NCI-H1436 treated with DMSO at 0.1 percent for 48 hours (cell line): ENCODE measurements at regions not wholly inside any gene's neighbourhood (a gene's known extent, or its start where the extent isn't known, plus 50 kb on each side); places are given as distances from the start of the nearest gene placed in this dataset.
"Not testable (repeated sequence)": the region's sequence is repeated elsewhere in the genome, so short reads cannot be mapped to it uniquely, and the experiment has no call there.

ENCODE experiments used
- DNase-seq: peaks from one replicate; lab custom pipeline; 2025; lab: John Stamatoyannopoulos, UW

GRCh38 chr15:66884661-66885237, 180.7 kb upstream of the SMAD3 start:
- DNase-seq: no peak

DNA sequence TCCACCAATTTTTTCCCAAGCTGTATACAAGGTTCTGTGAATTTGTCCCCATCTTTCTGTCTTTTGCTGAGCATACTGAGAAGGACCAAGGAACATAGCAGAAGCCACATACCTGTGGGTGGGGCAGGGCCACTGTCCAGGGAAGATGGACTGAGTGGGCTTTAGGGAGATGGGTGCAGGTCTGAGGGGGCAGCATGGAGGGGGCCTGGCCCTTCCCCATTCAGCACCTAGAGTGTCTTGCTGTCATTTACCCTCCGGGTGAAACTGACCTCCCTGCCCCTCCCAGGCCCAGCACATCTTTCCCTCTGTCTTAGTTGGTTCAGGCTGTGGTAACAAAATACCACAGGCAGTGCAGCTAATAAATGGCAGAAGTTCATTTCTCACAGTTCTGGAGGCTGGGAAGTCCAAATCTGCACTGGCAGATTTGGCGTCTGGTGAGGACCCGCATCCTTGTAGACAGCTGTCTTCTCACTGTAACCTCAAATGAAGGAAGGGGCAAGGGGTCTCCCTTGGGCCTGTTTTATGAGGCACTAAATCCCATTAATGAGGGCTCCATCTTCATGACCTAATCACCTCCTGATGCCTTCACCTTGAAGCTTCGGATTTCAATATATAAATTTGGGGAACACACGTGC, 180.0 kb upstream of the SMAD3 start:
- no peak for DNase-seq

DNA sequence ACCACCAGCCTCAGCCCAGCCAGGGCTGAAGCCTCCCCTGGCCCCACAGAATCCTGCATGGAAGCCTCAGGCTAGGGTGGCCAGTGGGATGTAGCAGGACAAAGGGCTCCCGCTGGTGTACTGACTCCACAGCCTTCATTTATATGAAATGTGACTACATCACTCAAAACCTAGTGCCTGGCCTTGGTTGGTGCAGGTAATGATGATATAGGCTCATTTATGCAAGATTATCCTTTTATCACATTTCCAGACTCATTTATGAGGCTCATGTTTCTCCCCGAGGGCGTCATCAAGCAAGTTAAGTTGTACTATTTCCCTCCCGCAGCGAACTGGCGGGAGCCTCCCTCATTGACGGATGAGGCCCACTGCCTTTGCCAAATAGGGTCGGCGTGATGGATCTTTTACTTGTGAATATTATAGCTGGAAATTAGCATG, 179.1 kb upstream of the SMAD3 start:
- DNase-seq: no peak

GRCh38 chr15:66886686-66887273, 178.6 kb upstream of the SMAD3 start:
- no peak for DNase-seq

DNA sequence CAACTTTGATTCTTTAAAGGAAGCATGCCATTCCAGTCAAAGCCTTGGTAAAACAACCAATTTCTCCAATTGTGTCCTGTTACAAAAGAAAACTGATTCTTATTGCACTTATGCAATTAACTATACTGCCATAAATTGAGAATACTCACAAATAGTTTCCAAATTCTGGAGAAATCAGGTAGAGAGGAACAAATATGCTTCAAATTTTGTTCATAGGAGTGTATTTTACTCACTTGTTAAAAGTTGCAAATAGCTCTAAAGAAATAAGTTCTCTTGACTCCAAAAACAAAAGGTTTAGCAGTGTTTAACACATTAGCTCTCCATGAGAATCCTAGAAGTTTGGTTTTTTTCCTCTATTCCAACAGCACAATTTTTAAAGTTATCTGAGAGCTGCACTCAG, 176.1 kb upstream of the SMAD3 start:
- not testable (repeated sequence) for DNase-seq

- no peak for DNase-seq
These were observed 173.6 kb upstream of the SMAD3 start for GRCh38 chr15:66891776-66892175.

DNA sequence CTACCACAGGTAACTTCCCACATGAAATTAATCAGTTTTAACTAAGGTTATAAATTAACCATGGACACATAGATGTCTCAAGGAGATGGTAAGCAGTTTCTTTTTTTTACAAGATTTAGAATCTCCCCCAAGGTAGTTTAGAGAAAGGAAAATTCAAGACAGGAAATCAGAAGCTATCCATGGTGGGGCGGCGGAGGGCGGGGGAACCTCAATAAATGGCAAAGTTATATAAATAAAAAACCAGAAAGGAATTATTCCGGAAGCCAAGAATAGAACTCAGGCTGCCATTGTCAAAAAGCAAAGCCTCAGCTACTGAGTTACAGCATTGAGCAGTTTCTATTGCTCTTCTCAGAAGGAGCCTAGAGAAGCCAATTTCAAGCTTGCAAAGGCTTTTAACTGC, 172.1 kb upstream of the SMAD3 start:
- DNase-seq: no peak

DNA sequence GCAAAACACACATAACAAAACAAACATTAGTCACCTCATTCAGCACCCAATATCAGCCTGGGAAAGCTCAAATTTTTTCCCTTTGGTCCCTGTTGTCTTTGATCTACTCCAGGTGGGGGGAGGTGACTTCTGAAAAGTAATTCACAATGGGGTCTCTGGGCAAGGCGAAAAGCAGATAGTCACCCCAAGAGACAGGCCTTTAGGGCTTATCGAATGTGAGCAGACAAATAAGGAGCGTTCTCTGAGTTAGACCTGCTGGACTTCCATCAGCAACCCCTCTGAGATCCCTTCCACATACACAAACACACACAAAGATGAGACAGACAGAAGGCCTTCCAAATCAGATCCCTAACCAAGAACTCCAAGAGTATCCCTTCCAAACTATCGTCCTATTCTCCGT, 171.0 kb upstream of the SMAD3 start:
- DNase-seq: no peak

GRCh38 chr15:66894986-66895780, 170.2 kb upstream of the SMAD3 start:
- no peak for DNase-seq

DNA sequence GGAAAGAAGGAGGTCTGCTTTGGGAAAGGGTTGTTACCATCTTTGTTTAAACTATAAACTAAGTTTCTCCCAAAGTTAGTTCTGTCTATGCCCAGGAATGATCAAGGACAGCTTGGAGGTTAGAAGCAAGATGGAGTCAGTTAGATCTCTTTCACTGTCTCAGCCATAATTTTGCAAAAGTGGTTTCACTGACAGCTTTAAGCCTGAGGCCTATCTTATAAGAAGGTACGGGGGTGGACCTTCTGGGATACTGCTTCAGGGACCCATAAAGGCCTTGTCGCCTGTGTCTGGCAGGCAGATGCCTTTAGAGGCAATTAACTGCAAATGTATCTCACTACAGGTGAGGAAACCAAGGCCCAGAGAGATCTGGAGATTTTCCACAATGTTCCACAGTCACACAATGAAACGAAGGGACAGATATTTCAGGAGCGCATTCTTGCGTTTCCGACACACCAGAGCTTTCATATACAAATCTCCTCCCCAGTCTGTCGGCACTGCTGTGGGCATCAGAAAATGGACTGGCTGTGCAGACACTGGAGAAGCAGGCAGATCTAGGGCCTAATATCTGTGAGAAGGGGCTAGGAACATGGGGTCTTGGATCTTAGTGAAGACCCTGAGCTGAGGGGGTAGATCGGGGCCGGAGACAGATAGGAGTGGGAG, 169.5 kb upstream of the SMAD3 start:
- no peak for DNase-seq

- no peak for DNase-seq
These were observed 168.8 kb upstream of the SMAD3 start for GRCh38 chr15:66896611-66897010.

GRCh38 chr15:66897416-66897815, 168.0 kb upstream of the SMAD3 start:
- DNase-seq: no peak

GRCh38 chr15:66897971-66898370, 167.4 kb upstream of the SMAD3 start:
- no peak for DNase-seq

GRCh38 chr15:66898656-66899386, 166.6 kb upstream of the SMAD3 start:
- DNase-seq: no peak

DNA sequence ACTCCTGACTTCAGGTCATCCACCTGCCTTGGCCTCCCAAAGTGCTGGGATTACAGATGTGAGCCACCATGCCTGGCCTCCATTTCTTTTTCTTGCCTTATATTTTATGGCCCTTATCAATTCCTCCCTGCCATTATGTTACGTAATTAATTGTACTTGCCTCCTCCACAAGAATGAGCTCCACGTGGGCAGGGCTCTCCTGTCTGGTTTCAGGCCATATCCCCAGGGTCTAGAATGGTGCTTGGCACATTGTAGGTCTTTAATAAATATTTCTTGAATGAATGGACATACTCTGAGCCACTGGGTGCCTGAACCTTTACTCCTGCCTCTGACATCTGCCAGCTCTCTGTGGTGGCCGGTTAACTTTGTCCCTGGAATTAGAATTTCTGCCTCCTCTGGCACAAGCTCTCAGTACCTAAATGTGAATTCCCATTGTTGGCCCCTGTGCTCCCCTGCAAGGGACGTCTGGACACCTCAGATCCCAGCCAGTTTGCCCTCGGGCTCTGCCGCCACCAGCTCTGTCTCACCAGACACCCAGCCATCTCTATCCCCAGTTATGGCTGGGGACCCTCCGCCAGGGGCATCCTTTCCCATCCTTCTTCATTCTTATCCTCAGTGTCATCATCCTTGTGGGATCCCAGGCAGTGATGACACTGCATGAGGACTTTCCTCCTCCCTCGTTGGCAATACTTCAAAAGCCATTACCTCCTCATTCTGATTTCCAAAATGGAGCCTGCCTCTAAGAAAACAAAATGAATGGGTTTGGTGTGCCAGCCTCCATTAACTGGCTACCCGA, 165.6 kb upstream of the SMAD3 start:
- no peak for DNase-seq

DNA sequence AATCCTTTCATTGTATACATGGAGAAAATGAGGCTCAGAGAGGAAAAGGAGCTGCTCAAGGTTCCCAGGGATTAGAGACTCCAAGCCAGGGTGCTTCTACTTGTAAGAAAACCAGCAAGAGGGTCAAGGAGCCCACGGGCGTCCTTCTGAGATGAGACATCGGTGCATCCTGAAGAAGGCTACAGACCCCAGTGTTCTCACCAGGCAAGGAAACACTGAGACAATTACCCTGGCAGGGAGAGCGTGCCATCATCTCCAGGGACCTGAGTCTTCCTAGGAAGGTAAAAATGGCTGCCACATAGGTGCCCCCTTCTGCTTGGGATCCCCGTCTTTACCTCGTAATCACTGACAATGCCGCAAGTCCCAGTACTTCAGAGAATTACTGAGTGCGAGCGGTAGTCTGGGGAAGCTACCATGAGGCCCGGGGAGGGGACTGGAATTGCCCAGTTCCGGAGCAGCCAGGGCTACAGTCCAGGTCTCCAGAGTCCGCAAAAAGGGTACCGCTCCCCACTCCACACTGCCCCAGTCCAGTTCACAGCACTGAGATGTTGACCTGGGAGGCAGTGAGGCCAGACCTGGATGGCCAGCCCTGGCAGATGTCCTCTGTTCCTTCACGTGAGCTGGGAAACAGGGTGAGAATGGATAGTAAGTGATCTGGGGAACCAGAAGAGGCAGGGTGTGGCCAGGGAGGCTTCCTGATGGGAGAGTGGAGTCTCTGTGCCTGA, 164.7 kb upstream of the SMAD3 start:
- DNase-seq: no peak

DNA sequence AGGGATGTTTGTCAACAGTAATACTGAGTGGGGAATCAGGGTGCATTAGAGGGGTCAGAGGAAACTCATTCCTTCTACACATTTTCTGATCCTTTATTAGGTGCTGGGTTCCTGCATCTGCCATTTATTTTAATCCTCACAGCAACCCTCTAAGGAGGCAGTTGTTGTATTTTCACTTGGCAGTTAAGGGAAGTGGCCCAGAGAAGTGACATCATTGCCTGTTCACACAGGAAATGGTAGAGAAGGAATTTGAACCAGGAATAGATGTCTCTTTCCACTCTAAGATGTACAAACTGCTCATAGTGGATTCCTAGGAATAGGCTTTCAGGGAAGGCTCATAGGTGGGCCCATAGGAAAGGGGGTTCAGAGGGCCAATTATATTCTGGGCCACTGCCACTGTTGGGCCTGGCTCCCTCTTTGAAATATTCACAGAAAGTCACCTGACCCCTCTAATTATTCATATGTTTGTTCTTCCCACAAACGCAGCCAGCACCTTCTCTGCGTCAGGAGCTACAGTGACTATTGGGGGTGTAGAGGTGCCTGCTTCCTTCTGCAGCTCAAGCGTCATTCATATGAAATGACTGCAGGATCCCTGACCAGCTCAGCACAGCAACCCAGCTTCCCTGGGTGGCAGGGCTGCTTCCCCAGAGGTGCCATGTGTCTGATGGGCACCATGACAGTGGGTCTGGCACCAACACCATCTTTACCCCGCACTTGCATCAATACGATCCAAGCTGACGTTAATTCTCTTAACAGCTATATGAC, 163.9 kb upstream of the SMAD3 start:
- no peak for DNase-seq

DNA sequence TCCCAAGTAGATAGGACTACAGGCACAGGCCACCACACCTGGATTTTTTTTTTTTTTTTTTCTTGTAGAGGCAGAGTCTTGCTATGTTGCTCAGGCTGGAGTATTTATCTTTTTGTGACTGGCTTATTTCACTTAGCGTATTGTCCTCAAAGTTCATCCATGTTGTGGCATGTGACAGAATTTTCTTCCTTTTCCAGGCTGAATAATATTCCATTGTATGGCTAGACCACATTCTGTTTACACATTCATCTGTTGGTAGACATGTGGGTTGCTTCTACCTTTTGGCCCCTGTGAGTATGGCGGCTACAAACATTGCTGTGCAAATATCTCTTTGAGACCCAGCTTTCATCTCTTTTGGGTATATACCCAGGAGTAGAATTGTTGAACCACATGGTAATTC, 160.2 kb upstream of the SMAD3 start:
- DNase-seq: no peak

- no peak for DNase-seq
These were observed 159.4 kb upstream of the SMAD3 start for GRCh38 chr15:66905954-66906353.
